ENCODE measurements at regions not wholly inside any gene's neighbourhood (a gene's known extent, or its start where the extent isn't known, plus 50 kb on each side); places are given as distances from the start of the nearest gene placed in this dataset.

GRCh38 chr7:153380636-153381035, 621.1 kb downstream of the ACTR3B start:
- H2AFZ ChIP-seq (replicated peaks; ENCODE audit: low read length, poor library complexity) = no peak overlapping the region
- H3K4ac ChIP-seq (ENCODE audit: low read depth, low read length) = no peak overlapping the region
- no peak overlapping the region for H2AK5ac ChIP-seq (ENCODE audit: low read depth, low read length)
- intact Hi-C loops (cut with micrococcal nuclease) = no loop called here
- no peak for DNase-seq
- no peak overlapping the region for H3K18ac ChIP-seq (ENCODE audit: low read depth, low read length)
- no peak for TF ChIP-seq NFE2L2 (IDR thresholded peaks at IDR 0.05; ENCODE audit: low read depth, low read length)
- TF ChIP-seq FOS (IDR thresholded peaks at IDR 0.05; ENCODE audit: low read depth, low read length) = no peak
- no peak for TF ChIP-seq RAD21 (IDR thresholded peaks at IDR 0.05; ENCODE audit: low read length)
- ChIA-PET CTCF (no interaction called here), POLR2A (ENCODE audit: unreplicated experiment) (no interaction called here)
- no peak overlapping the region for H2BK5ac ChIP-seq (ENCODE audit: low read depth, low read length, poor library complexity, severe bottlenecking)
- no TSS peak for BruUV-seq (replicated peaks)
- no peak overlapping the region for H3K23ac ChIP-seq (ENCODE audit: low read depth, low read length)
- no peak overlapping the region for H2BK15ac ChIP-seq (ENCODE audit: low read depth, low read length)
- no peak overlapping the region for H3K14ac ChIP-seq (replicated peaks; ENCODE audit: low read depth, low read length)
- H3K36me3 ChIP-seq (ENCODE audit: control insufficient read depth, insufficient read depth, low read length) = no peaks in the 10 kb centered on the region
- no peaks in the 10 kb centered on the region for H3K9me1 ChIP-seq (ENCODE audit: insufficient read depth, low read length)
- H3K4me2 ChIP-seq (ENCODE audit: low read depth, low read length) = no peak overlapping the region
- H4K5ac ChIP-seq (ENCODE audit: low read depth, low read length) = no peak overlapping the region
- no peaks in the 10 kb centered on the region for H3K4me1 ChIP-seq (ENCODE audit: control insufficient read depth, insufficient read depth, low read length)
- H3K27ac ChIP-seq (ENCODE audit: insufficient read depth, low read length) = no peak overlapping the region
- no peak overlapping the region for H2AK9ac ChIP-seq (replicated peaks; ENCODE audit: low read depth, low read length, poor library complexity)
- no peak overlapping the region for H4K91ac ChIP-seq (ENCODE audit: insufficient read depth, low read depth, low read length)
- dilution Hi-C loops (cut with HindIII; ENCODE audit: low sequenced_read_pairs, unreplicated experiment) = no loop called here
- H3K9me3 ChIP-seq (ENCODE audit: control insufficient read depth, insufficient read depth, low read length) = peaks cover 12% of the 10 kb centered on the region
- ATAC-seq (ENCODE audit: low read depth) = no peak
- in situ Hi-C loops (cut with MboI; ENCODE audit: low sequenced_read_pairs) = no loop called here
- no peaks in the 10 kb centered on the region for H3K27me3 ChIP-seq (ENCODE audit: control insufficient read depth, insufficient read depth, low read length)
- no peak overlapping the region for H2BK20ac ChIP-seq (ENCODE audit: low read depth, low read length)
- H3K79me1 ChIP-seq (ENCODE audit: low read depth in 1 of 2, low read length in 2 of 2) = no peaks in the 10 kb centered on the region
- H3K4me3 ChIP-seq (ENCODE audit: insufficient read depth, low read depth, low read length) = no peak overlapping the region
- H3K9ac ChIP-seq (ENCODE audit: low read depth, low read length) = no peak overlapping the region
- no peaks in the 10 kb centered on the region for H4K20me1 ChIP-seq (ENCODE audit: insufficient read depth, low read length)
- no peak overlapping the region for H2BK120ac ChIP-seq (ENCODE audit: low read depth, low read length)
- WGBS, 2 experiments (ENCODE audit: extremely low coverage in 2 of 2, insufficient read length in 1 of 2) = no CpG with 5 or more reads among the region's 7 CpGs
- H4K8ac ChIP-seq (ENCODE audit: low read depth in 2 of 2, low read length in 2 of 2) = no peak overlapping the region
- no peak overlapping the region for H3K56ac ChIP-seq (ENCODE audit: extremely low read depth, insufficient read depth, low read length)
